HEK293T (cell line): ENCODE measurements at regions not wholly inside any gene's neighbourhood (a gene's known extent, or its start where the extent isn't known, plus 50 kb on each side); places are given as distances from the start of the nearest gene placed in this dataset.

Source experiments
- CTBP1 ChIP-seq: fragments of 450-650 bp; IDR thresholded peaks from 2 replicates; pipeline ENCODE4 v1.6.1; 2016; ENCODE audit warnings: borderline replicate concordance
- ELF4 ChIP-seq: fragments of 450-650 bp; IDR thresholded peaks from 2 replicates; pipeline ENCODE4 v1.6.1; 2017; ENCODE audit warnings: antibody characterized with exemption
- L3MBTL2 ChIP-seq: fragments of 450-650 bp; conservative IDR thresholded peaks from 2 replicates; pipeline ENCODE4 v1.6.1; 2016; ENCODE audit warnings: mild to moderate bottlenecking
- NFRKB ChIP-seq: fragments of 450-650 bp; IDR thresholded peaks from 2 replicates; pipeline ENCODE4 v1.6.1; 2016; ENCODE audit warnings: mild to moderate bottlenecking, moderate library complexity
- PKNOX1 ChIP-seq: fragments of 450-650 bp; IDR thresholded peaks from 2 replicates; pipeline ENCODE4 v1.6.1; 2016
- SP1 ChIP-seq: fragments of 450-650 bp; IDR thresholded peaks from 2 replicates; pipeline ENCODE4 v1.6.1; 2017

- TF ChIP-seq PKNOX1 (no peak), NFRKB (no peak), ELF4 (no peak), CTBP1 (no peak), SP1 (no peak), L3MBTL2 (no peak)
Observed at GRCh38 chr18:29104227-29104626, 927.3 kb upstream of the CDH2 start.
